Spleen (tissue), 11 donors: ENCODE measurements at regions not wholly inside any gene's neighbourhood (a gene's known extent, or its start where the extent isn't known, plus 50 kb on each side); places are given as distances from the start of the nearest gene placed in this dataset.

Experiments
- DNase-seq: peaks from one replicate; pipeline ENCODE4 v3.0.0-alpha.2; 2020
- H3K27ac ChIP-seq, 8 donors: fragments of 200-600 bp; sonication (generic) in 7 of 8; 1 replicate in 4 of 8; 2 replicates in 4 of 8; pipeline versions ENCODE4 v1.5.0 to v1.8.0; 2016 to 2021; ENCODE audit warnings: inconsistent platforms in 4 of 8, mild to moderate bottlenecking in 4 of 8, moderate library complexity in 1 of 8
- H3K27me3 ChIP-seq, 7 donors: fragments of 200-600 bp; sonication (generic) in 6 of 7; replicated peaks in 1 of 7; 1 replicate in 4 of 7; 2 replicates in 3 of 7; pipeline versions ENCODE4 v1.5.0 to v1.8.0; 2016 to 2021; ENCODE audit warnings: inconsistent platforms in 3 of 7, mild to moderate bottlenecking in 1 of 7
- H3K36me3 ChIP-seq, 6 donors: fragments of 200-600 bp; sonication (generic) in 5 of 6; 1 replicate in 4 of 6; 2 replicates in 2 of 6; pipeline versions ENCODE4 v1.5.0 to v1.8.0; 2016 to 2021; ENCODE audit warnings: inconsistent platforms in 2 of 6
- H3K4me1 ChIP-seq, 6 donors: fragments of 200-600 bp; sonication (generic) in 5 of 6; 1 replicate in 3 of 6; 2 replicates in 3 of 6; pipeline versions ENCODE4 v1.5.0 to v1.8.0; 2016 to 2021; ENCODE audit warnings: inconsistent platforms in 3 of 6
- H3K4me3 ChIP-seq, 8 donors: fragments of 200-600 bp; sonication (generic) in 7 of 8; 1 replicate in 4 of 8; 2 replicates in 4 of 8; pipeline versions ENCODE4 v1.5.0 to v1.8.0; 2016 to 2021; ENCODE audit warnings: inconsistent platforms in 4 of 8, mild to moderate bottlenecking in 4 of 8, moderate library complexity in 2 of 8
- H3K9me3 ChIP-seq, 8 donors: fragments of 200-600 bp; sonication (generic) in 7 of 8; 1 replicate in 4 of 8; 2 replicates in 4 of 8; pipeline versions ENCODE4 v1.5.0 to v1.8.0; 2016 to 2021; ENCODE audit warnings: inconsistent platforms in 4 of 8
- POLR2A ChIP-seq, 3 donors: fragments of 450-650 bp; IDR thresholded peaks; one replicate each; pipeline ENCODE4 v1.5.1; 2017; ENCODE audit warnings: antibody characterized with exemption in 3 of 3, mild to moderate bottlenecking in 1 of 3
- POLR2AphosphoS5 ChIP-seq, 3 donors: sonication (generic); formaldehyde crosslinking; IDR thresholded peaks; one replicate each; pipeline ENCODE4 v1.5.1; 2017; ENCODE audit warnings: antibody characterized with exemption in 3 of 3
- WGBS, 5 donors: extraction: QIAGEN DNeasy Blood & Tissue Kit in 3 of 5; methylation state at CpG; one replicate each; pipeline versions ENCODE4 v1.1.5 to v1.1.7; 2013 to 2018; 5-methylcytosine and 5-hydroxymethylcytosine counted together
- intact Hi-C: fragments of 100-400 bp; cut with DNase I; formaldehyde crosslinking; loops from one replicate; pipeline ENCODE4 v1.15.0; 2023; ENCODE audit warnings: low total_unique reads
- TF ChIP-seq, protein P1 (sequence below), 11 experiments: fragments of 200-600 bp in 7 of 11; fragments of 450-650 bp in 4 of 11; sonication (generic) in 4 of 11; IDR thresholded peaks in 8 of 11; conservative IDR thresholded peaks in 3 of 11; 1 replicate in 7 of 11; 2 replicates in 4 of 11; pipeline versions ENCODE4 v1.4.0 to v1.8.0; 2016 to 2021; ENCODE audit warnings: antibody characterized with exemption in 11 of 11, inconsistent platforms in 4 of 11, mild to moderate bottlenecking in 1 of 11
- donor health status: healthy with polysubstance abuse.
- donor health status: DM: no; HTN: no; CAD: no; lungs with moderate emphysema.
- donor health status: DM: no; HTN: no; CAD: no.
- donor health status: Bipolar disorder and iron deficiency.
- donor health status: healthy.
- donor health status: DM: no; HTN: no; CAD: no.
- donor health status: DM: yes; HTN: yes; CAD: no.

GRCh38 chr15:91660174-91660649 lies 193.3 kb upstream of the SLCO3A1 start:
- 16 to 25% (median 18%) methylated on average over 6 of the region's 6 CpGs for WGBS, 5 donors
- intact Hi-C loops, result no loop called here
- no peaks in the 10 kb centered on the region for H3K4me1 ChIP-seq

DNA sequence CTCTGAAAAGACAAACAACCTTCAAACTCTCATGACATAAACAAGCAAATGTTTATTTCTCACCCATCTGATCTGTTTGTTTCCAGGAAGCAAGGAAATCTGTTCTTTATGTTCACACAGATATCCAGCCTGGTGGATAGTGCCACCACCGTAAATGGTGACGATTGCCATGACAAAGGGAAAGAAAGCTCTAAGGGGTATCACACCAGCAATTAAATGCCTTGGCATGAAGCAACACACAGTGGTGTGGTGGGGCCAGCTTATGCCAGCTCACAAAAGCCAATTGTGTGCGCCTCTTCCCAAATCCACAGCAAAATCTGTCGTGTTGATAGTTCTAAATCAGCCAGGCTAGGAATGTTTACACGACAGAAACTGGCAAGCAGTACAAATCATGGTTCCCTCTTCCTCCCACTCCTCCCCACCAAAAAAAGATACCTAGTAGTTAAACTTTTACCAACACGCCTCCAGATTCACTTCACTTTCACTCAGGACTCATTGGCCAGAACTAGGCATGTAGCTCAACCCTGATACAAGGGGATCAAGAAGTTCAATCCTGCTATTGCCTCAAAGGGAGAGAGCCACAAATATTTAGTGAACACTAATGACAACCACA lies 189.2 kb upstream of the SLCO3A1 start:
- intact Hi-C loops, result no loop called here
- no peak overlapping the region for H3K4me3 ChIP-seq
- TF ChIP-seq POLR2AphosphoS5 (IDR thresholded peaks at IDR 0.05) (no peak), POLR2A (IDR thresholded peaks at IDR 0.05) (no peak)
- TF ChIP-seq, protein P1, sequence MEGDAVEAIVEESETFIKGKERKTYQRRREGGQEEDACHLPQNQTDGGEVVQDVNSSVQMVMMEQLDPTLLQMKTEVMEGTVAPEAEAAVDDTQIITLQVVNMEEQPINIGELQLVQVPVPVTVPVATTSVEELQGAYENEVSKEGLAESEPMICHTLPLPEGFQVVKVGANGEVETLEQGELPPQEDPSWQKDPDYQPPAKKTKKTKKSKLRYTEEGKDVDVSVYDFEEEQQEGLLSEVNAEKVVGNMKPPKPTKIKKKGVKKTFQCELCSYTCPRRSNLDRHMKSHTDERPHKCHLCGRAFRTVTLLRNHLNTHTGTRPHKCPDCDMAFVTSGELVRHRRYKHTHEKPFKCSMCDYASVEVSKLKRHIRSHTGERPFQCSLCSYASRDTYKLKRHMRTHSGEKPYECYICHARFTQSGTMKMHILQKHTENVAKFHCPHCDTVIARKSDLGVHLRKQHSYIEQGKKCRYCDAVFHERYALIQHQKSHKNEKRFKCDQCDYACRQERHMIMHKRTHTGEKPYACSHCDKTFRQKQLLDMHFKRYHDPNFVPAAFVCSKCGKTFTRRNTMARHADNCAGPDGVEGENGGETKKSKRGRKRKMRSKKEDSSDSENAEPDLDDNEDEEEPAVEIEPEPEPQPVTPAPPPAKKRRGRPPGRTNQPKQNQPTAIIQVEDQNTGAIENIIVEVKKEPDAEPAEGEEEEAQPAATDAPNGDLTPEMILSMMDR (IDR thresholded peaks at IDR 0.05 in 8 of 11, conservative IDR thresholded peaks at IDR 0.05 in 3 of 11), result no peak
- H3K27me3 ChIP-seq, result peaks cover 0 to 49% (median 0%) of the 10 kb centered on the region in 7 donors
- H3K9me3 ChIP-seq, result no peaks in the 10 kb centered on the region
- DNase-seq, result no peak
- no peak overlapping the region for H3K27ac ChIP-seq
- H3K36me3 ChIP-seq, result no peaks in the 10 kb centered on the region
- H3K4me1 ChIP-seq, result no peaks in the 10 kb centered on the region
- 79 to 88% (median 81%) methylated on average over 6 of the region's 6 CpGs for WGBS, 5 donors

More at GRCh38 chr15:91660174-91660649, 193.3 kb upstream of the SLCO3A1 start:
- Histone ChIP-seq H3K36me3 (no peaks in the 10 kb centered on the region), H3K4me3 (no peak overlapping the region), H3K27me3 (peaks cover 0 to 61% (median 6%) of the 10 kb centered on the region in 7 donors), H3K9me3 (peaks cover 0 to 4% (median 0%) of the 10 kb centered on the region in 8 donors), H3K27ac (no peak overlapping the region)
- no peak for DNase-seq
- TF ChIP-seq, protein P1 (IDR thresholded peaks at IDR 0.05 in 8 of 11, conservative IDR thresholded peaks at IDR 0.05 in 3 of 11), result no peak
- TF ChIP-seq POLR2A (IDR thresholded peaks at IDR 0.05) (no peak), POLR2AphosphoS5 (IDR thresholded peaks at IDR 0.05) (no peak)

DNA sequence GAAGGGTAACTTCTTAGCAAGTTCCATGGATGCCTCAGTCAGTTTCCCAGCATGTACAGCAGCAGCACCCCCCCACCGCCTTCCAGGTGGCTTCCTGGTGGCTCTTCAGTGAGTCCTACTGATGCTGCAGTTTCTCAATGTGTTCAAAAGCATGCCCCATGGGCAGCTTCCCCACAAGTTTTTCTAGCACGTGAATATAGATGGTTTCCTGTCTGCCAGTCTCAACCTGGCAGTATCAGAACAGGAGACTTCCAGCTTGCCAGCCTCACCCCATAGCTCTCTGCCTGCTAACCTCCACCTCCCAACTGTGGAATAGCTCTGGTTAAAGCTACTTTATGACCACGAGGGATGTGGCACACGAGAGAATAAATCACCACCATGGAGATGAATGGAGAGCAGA lies 188.3 kb upstream of the SLCO3A1 start:
- Histone ChIP-seq H3K4me3 (no peak overlapping the region), H3K4me1 (no peaks in the 10 kb centered on the region), H3K27ac (no peak overlapping the region), H3K9me3 (no peaks in the 10 kb centered on the region), H3K36me3 (no peaks in the 10 kb centered on the region), H3K27me3 (peaks cover 0 to 42% (median 0%) of the 10 kb centered on the region in 7 donors)
- TF ChIP-seq, protein P1 (IDR thresholded peaks at IDR 0.05 in 8 of 11, conservative IDR thresholded peaks at IDR 0.05 in 3 of 11), result no peak
- no peak for TF ChIP-seq POLR2AphosphoS5 (IDR thresholded peaks at IDR 0.05)
- TF ChIP-seq POLR2A (IDR thresholded peaks at IDR 0.05), result no peak
- intact Hi-C loops, result no loop called here
- no peak for DNase-seq
- WGBS, 5 donors, result 23 to 45% (median 36%) methylated on average over 4 of the region's 4 CpGs

GRCh38 chr15:91668370-91668769 lies 185.1 kb upstream of the SLCO3A1 start:
- peaks cover 0 to 2% (median 0%) of the 10 kb centered on the region in 8 donors for H3K9me3 ChIP-seq
- H3K27me3 ChIP-seq, result peaks cover 0 to 28% (median 0%) of the 10 kb centered on the region in 7 donors
- intact Hi-C loops, result no loop called here
- 70 to 85% (median 77%) methylated on average over 1 of the region's 1 CpG for WGBS, 5 donors
- TF ChIP-seq, protein P1 (IDR thresholded peaks at IDR 0.05 in 8 of 11, conservative IDR thresholded peaks at IDR 0.05 in 3 of 11), result no peak
- TF ChIP-seq POLR2A (IDR thresholded peaks at IDR 0.05), result no peak
- no peak for TF ChIP-seq POLR2AphosphoS5 (IDR thresholded peaks at IDR 0.05)
- no peak overlapping the region for H3K4me3 ChIP-seq
- no peak for DNase-seq
- H3K4me1 ChIP-seq, result no peaks in the 10 kb centered on the region
- H3K27ac ChIP-seq, result no peak overlapping the region
- no peaks in the 10 kb centered on the region for H3K36me3 ChIP-seq
